Bone marrow (tissue), 2 donors: ENCODE measurements at regions not wholly inside any gene's neighbourhood (a gene's known extent, or its start where the extent isn't known, plus 50 kb on each side); places are given as distances from the start of the nearest gene placed in this dataset.

Experiments used
- DNase-seq, 2 donors: peaks; one replicate each; lab custom pipeline; 2025; lab: John Stamatoyannopoulos, UW

DNA sequence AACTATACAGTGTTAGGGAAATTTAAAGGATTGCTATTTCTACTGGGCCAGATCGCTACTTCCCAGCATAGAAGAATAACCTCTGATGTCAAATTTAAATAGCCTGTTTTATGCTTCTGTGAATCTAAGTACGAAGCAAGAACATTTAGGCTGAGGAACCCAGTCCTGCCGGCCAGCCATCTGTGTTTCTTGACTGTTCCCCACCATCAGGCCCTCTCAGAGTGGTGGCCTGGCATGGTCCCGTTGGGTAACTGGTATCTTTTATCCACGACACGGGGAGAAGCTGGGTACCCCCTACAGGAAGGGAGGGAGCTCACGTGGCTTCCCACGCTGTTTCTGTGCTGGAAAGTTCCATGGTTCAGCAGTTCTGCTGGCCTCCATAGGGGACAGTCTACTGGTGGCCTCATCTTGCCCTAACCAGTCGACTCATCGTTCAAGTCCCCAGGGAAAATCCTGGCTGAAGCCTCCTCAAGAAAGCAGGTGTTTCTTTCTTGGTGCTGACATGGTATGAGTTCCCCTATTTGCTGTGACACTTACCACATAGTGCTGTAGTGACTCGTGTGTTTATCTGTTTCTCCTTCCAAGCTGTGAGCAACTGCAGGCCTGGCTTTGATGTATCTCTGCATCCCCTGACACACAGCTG is 201.7 kb upstream of the NLRP1 start:
- DNase-seq = no peak

DNA sequence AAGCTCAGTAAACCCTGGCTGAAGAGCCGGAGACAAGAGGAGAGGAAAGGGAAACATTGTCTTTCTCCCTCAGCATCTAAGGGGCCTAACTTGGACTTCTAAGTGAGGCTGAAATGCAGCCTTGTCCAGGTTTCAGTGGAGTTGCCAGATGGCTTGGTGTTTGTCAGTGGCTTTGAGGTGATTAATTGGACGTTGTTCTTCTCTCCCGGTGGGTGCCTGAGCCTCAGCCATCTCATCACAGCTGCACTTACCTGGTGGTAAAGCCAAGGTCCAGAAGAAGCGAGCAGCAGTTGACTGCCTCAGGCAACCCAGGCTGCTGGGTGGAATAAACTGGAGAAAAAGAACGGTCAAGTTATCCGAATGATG is 202.2 kb upstream of the NLRP1 start:
- DNase-seq = no peak

GRCh38 chr17:5788266-5788900 is 204.1 kb upstream of the NLRP1 start:
- DNase-seq = no peak

DNA sequence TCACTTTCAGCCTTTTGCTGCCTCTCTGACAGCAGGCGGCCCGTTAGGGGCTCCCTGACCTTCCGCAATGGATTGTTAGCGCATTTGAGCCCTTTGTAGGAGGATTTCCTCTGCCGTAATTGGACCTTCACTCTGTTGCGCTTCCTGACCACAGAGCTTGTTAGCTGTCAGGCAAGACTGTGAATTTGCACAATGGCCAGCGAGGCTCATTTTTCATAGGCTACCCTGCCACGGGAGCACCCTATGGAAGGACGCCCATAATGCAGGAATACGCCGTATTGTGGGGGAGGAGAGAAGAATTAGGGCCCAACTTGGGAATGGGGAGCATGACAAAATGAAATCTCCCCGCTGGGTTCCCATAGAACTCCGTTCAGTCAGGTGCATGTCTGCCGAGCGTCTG is 205.2 kb upstream of the NLRP1 start:
- DNase-seq = no peak

DNA sequence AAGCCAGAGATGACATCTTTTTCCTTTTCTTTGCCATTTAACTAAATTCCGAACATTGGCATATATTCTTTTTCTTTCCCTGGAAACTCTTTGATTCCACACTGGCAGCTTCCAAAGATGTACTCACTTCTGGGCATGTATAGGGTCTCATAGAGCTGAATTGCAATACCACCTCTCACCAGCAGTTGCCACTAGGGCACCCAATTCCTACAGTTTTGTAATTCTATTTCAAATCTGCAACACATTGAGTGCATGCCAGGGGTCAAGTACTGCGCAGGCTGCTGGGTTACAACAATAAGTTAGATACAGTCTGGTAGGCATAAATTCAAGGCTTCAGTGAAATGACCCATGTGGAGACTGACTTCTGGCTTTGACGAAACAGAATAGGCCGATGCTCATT is 208.8 kb upstream of the NLRP1 start:
- DNase-seq = no peak

DNA sequence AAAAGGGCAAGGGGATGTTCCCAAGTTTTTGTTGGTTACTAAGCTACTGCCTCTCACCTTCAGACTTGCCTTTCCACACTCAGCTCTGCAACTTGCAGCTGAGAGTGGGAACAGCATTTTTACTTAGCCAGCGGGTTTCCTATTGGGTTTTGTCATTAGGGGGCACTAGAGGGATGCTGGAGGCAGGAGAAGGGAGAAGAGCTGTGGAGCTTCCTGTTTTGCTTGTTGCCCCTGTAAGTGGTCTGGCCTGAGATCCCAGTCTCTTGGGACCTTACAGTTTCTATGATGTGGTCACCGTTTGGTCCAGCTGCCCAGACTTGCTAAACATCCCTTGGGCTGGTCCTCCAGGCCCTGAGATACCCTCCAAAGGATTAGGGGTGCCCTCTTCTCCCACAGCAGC is 209.6 kb upstream of the NLRP1 start:
- DNase-seq = no peak

GRCh38 chr17:5794385-5794784 is 210.1 kb upstream of the NLRP1 start:
- DNase-seq = no peak

DNA sequence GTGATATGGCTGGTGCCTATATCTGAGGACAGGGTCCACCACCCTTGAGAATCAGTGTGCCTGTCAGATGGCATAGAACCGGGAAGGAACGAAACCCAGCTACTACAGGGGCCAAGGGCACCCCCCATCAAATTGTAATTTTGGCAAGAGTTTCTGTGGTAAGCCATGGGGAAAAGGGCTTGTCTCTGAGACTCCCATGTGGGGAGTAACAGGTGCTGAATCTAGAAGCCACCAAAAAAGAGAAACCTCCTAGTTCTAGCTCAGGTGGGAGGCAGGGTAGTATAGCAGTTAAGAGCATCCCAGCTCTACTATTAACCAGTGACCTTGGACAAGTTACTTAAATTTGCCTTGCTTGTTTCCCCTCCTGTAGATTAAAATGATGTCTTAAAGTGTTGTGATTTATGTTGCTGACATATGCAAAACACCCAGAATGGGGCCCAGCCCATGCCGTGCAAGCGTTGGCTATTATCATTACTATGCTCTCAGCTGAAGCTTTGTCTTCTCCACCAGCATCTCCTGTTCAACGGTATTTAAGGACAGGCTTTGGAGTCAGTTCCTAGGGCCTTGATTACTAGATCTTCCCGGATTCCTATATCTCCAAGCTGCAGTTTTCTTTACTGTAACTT is 210.7 kb upstream of the NLRP1 start:
- no peak for DNase-seq

DNA sequence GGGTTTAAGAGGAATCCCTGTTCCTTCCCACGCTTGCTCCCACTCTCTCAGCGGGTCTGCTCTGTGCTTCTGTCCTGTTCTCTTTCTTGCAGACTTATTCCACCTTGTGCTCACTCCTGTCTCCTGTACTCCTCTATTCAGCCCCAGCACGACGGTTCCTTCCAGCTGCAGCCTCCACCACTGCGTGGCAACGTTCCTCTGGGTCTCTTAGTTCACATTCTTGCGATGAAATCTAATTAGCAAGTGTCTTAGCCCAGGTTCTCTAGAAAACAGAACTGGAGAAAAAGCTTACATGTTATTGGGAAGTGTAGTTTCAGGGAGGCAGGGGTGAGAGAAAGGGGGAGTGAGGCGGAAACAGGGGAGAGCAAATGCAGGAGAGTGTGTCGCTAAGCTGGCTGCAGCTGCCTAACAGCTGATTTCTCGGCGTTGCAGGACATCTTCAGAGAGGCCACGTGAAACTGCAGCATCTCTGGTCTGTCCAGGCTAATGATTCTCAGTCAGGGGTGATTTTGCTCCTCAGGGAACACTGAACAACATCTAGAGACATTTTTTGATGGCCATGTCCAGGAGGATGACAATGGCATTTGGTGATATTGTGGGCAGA is 213.2 kb upstream of the NLRP1 start:
- DNase-seq = no peak

GRCh38 chr17:5798094-5798493 is 213.8 kb upstream of the NLRP1 start:
- no peak for DNase-seq

DNA sequence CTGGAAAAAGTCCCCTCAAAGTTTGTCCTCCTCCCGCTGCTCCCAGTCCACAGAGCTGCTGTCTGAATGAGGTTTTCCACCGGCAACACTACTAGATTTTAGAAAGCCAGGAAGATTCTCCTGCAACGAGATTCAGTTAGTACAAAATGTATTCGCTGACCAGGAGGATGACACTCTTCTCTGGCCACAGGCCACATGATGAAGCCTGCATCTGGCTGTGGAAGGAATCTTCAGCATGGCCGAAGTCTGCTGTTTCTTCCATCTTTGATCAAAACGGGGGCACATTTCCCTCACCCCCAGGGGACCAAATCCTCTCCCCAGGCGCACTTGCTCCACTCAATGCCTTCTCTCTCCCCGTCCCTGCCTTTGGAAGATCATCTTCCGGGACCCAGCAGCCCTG is 215.8 kb upstream of the NLRP1 start:
- no peak for DNase-seq

DNA sequence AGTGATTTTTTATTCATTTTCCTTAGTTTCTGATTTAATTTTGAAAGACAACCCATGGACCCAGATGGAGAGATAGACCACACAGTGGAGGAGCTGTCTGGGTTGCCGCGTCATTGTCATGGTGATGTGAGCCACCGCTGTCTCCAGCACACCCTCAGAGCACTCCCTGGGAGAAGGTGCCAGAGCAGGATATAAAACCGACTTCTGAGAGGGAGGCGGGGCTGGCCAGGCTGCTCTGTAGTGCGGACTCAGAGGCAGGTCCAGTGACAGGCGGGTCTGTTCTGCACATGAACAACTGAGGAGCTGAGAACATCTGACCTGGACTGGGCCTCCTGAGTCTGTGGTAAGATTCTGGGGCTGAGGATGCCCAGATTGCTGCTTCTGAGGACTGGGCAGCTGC is 216.3 kb upstream of the NLRP1 start:
- DNase-seq = no peak

DNA sequence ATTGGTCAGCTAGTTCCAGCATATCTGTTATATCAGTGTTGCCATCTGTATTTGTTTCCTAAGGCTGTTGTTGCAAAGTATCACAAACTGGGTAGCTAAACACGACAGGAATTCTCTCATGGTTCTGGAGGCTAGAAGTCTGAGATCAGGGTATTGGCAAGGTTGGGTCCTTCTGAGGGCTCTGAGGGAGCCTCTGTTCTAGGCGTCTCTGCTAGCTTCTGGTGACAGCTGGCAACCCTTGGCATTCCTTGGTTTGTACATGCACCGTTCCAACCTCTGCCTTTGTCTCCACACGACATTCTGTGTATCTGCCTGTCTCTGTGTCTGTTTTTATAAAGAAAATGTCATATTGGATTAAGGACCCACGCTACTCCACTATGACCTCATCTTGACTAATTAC is 219.9 kb upstream of the NLRP1 start:
- DNase-seq = no peak

DNA sequence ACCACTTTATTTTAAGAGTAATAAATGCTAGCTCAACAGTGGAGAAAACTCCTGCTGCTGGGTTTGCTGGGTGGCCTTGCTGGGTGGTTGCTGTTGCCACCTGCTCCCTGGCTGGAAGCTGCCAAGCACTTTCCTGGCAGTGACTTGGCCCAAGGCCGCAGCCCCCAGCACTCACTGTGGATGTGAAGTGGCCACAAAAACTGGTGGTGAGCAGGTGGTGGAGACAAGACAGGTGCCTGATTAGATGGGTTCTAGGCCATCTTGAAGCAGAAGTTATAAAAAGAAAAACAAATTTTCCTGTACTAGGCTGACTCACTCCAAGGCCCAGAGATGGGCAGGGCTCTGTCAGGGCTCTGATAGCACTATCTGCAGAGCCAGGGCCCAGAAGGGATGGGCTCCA is 224.7 kb upstream of the NLRP1 start:
- DNase-seq = no peak

- DNase-seq = no peak
Measured at GRCh38 chr17:5809580-5810188, 225.4 kb upstream of the NLRP1 start.

DNA sequence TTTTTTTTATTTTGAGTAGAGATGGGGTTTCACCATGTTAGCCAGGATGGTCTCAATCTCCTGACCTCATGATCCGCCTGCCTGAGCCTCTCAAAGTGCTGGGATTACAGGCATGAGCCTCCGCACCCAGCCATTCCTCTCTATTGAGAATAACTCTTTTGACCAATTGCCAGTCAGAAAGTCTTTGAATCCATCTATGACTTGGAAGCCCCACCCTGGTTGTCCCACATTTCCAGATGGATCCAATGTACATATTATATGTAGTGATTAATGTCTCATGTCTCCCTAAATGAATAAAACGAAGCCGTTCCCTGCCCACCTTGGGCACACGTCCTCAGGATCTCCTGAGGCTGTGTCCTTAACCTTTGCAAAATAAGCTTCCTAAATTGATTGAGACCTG is 228.3 kb upstream of the NLRP1 start:
- DNase-seq = no peak

GRCh38 chr17:5813357-5813756 is 229.0 kb upstream of the NLRP1 start:
- DNase-seq = no peak

GRCh38 chr17:5815396-5815795 is 231.1 kb upstream of the NLRP1 start:
- no peak for DNase-seq

DNA sequence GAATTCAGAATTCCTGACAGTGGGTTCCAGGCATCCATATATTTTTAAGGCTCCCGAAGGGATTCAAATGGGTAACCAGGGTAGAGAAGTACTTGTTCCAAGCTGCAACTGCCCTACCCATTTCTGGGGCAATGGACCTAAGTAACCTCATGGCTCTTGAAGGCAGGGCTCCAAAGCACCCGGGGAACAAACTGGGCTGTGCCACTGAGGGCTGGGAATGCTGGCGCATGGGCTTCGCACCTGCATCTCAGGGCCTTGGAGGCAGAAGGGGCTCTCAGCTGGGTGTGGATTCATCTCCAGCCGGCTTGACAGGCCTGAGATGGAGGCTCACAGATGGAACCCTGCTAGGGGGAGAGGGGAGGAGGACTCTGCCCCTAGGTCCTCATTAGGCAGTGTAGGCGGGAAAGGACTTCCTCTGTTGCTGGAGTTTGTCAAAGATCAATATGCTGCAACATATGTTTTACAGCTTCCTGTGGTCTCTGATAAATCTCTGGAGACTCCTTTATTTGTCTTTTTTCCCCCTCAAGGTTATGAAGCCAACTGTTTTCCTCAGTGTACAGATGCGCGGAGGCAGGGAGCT is 232.3 kb upstream of the NLRP1 start:
- no peak for DNase-seq

DNA sequence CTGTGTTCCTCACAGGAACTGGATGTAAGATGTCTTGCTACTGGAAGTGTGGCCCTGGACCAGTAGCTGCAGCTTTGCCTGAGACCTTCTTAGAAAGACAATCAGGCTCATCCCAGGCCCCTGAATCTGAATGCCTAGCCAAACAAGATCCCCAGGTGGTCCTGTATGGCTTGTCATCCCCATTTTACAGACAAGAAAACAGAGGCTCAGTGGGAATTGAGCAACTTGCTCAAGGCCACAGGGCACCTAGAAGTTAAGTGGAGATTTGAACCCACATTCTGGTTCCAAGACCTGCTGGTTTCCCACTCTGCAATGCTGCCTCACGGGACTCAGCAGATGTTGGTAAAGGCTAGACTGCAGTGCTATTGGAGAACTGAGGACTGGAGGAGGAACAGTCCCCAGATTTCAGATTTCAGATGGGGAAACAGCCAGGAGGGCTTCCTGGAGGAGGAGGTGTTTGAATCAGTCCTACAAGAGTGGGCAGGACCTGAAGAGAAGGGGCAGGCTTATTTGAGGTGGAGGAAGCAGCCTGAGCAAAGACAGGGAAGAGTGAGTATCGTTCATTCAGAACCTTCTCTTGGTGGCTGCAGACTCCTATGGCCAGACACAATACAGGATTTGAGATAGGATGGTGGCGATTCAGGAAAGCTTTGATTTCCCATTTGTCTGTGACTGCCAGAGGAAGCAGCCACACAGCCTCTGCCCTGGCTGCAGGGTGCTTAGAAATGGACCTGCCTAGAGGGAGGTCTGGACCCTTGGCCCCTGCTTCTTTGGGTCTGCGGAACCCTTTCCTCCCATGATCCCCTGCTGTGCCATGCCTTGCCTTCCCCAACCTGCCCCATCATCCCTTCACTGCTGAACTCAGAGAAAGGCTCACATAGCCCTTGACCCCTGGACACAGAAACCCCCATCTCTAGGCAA is 233.4 kb upstream of the NLRP1 start:
- no peak for DNase-seq

- no peak for DNase-seq
Measured at GRCh38 chr17:5819396-5819795, 235.1 kb upstream of the NLRP1 start.
